GM12864 (cell line): ENCODE measurements at regions not wholly inside any gene's neighbourhood (a gene's known extent, or its start where the extent isn't known, plus 50 kb on each side); places are given as distances from the start of the nearest gene placed in this dataset.
"Not testable (repeated sequence)": the region's sequence is repeated elsewhere in the genome, so short reads cannot be mapped to it uniquely, and the experiment has no call there.

Source experiments
- DNase-seq: peaks from one replicate; pipeline ENCODE4 v3.0.0-alpha.2; 2011; ENCODE audit warnings: low read depth
- H3K4me3 ChIP-seq: 2 replicates; pipeline ENCODE4 v1.5.1; 2011; ENCODE audit warnings: mild to moderate bottlenecking, low read depth, low read length, control low read depth
- CTCF ChIP-seq: IDR thresholded peaks from 2 replicates; pipeline ENCODE4 v1.5.1; 2011; ENCODE audit warnings: low read depth, mild to moderate bottlenecking, moderate library complexity, low read length, control low read depth, inconsistent platforms; ENCODE audit errors: missing control alignments

- H3K4me3 ChIP-seq = no peak overlapping the region
- TF ChIP-seq CTCF = no peak
- DNase-seq = no peak
Measured at GRCh38 chr13:71359641-71360040, 507.4 kb downstream of the DACH1 start.

GRCh38 chr13:71358218-71358617, 508.8 kb downstream of the DACH1 start:
- no peak overlapping the region for H3K4me3 ChIP-seq
- TF ChIP-seq CTCF = no peak
- no peak for DNase-seq

GRCh38 chr13:71355010-71355409, 512.0 kb downstream of the DACH1 start:
- no peak overlapping the region for H3K4me3 ChIP-seq
- no peak for DNase-seq
- TF ChIP-seq CTCF = no peak

GRCh38 chr13:71350886-71351285, 516.1 kb downstream of the DACH1 start:
- DNase-seq = no peak
- TF ChIP-seq CTCF = no peak
- no peak overlapping the region for H3K4me3 ChIP-seq

- not testable (repeated sequence) for H3K4me3 ChIP-seq, DNase-seq
Measured at GRCh38 chr13:71345856-71346255, 521.1 kb downstream of the DACH1 start.

GRCh38 chr13:71339736-71340135, 527.3 kb downstream of the DACH1 start:
- TF ChIP-seq CTCF = no peak
- no peak for DNase-seq
- no peak overlapping the region for H3K4me3 ChIP-seq

- TF ChIP-seq CTCF = no peak
- H3K4me3 ChIP-seq = no peak overlapping the region
- DNase-seq = no peak
Measured at GRCh38 chr13:71339005-71339404, 528.0 kb downstream of the DACH1 start.

GRCh38 chr13:71338070-71338469, 528.9 kb downstream of the DACH1 start:
- TF ChIP-seq CTCF = no peak
- no peak for DNase-seq
- no peak overlapping the region for H3K4me3 ChIP-seq
